GM13976 (cell line): ENCODE measurements at regions not wholly inside any gene's neighbourhood (a gene's known extent, or its start where the extent isn't known, plus 50 kb on each side); places are given as distances from the start of the nearest gene placed in this dataset.

Experiments
- DNase-seq: peaks from one replicate; pipeline ENCODE4 v3.0.0; 2012; ENCODE audit warnings: low spot score
- in situ Hi-C: fragments of 300-500 bp; cut with MboI; formaldehyde crosslinking; loops from one replicate; pipeline ENCODE4 v1.12.0; 2022; ENCODE audit warnings: low sequenced_read_pairs, mixed read lengths, inconsistent platforms; ENCODE audit not compliant: unreplicated experiment
- TF ChIP-seq, protein P1 (sequence below): IDR thresholded peaks from 2 replicates; pipeline ENCODE4 v1.5.1; 2012; ENCODE audit warnings: borderline replicate concordance, mild to moderate bottlenecking; ENCODE audit not compliant: insufficient read depth; ENCODE audit errors: extremely low read depth, missing control alignments, control extremely low read depth

DNA sequence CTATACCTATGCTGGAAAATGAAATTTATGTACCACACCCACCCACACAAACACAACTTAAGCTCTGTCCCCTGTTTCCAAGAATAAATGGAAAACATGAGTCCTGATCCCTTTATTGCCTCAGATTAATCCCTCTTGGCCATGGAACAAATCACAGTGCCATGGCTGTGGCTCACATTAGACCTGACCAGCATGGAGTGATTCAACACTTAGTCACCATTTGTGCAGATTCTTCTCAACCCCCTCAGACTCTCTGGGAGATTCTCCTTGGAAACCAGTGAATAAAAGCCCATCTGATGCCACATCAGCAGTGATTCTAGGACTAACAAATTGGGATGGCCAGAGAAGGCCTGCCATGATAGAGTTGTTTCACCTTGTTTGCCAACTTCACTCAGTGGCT, 204.4 kb upstream of the TMEM72 start:
- in situ Hi-C loops = no loop called here
- TF ChIP-seq, protein P1, sequence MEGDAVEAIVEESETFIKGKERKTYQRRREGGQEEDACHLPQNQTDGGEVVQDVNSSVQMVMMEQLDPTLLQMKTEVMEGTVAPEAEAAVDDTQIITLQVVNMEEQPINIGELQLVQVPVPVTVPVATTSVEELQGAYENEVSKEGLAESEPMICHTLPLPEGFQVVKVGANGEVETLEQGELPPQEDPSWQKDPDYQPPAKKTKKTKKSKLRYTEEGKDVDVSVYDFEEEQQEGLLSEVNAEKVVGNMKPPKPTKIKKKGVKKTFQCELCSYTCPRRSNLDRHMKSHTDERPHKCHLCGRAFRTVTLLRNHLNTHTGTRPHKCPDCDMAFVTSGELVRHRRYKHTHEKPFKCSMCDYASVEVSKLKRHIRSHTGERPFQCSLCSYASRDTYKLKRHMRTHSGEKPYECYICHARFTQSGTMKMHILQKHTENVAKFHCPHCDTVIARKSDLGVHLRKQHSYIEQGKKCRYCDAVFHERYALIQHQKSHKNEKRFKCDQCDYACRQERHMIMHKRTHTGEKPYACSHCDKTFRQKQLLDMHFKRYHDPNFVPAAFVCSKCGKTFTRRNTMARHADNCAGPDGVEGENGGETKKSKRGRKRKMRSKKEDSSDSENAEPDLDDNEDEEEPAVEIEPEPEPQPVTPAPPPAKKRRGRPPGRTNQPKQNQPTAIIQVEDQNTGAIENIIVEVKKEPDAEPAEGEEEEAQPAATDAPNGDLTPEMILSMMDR = no peak
- no peak for DNase-seq

GRCh38 chr10:44713307-44713706, 197.8 kb upstream of the TMEM72 start:
- in situ Hi-C loops = no loop called here
- TF ChIP-seq, protein P1 = no peak
- no peak for DNase-seq

DNA sequence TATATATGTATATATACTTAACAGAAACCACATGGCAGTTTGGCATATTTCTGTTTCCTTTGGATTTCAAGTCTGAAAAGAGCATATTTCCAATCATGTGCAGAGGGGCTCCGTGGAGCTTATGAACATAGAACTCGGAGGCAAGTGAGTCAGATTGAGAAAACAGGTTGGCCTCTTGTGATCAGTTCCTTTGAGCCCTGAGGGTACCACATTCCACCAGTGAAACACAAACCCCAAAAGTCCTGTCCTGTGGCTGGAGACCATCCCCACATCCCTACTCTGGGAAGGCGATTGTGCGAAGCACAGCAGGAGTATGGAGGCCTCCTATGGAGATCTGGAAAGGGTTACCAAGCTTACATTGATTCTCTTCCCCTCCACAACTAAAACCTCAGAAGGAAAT, 196.7 kb upstream of the TMEM72 start:
- no peak for DNase-seq
- TF ChIP-seq, protein P1 = no peak
- in situ Hi-C loops = no loop called here

DNA sequence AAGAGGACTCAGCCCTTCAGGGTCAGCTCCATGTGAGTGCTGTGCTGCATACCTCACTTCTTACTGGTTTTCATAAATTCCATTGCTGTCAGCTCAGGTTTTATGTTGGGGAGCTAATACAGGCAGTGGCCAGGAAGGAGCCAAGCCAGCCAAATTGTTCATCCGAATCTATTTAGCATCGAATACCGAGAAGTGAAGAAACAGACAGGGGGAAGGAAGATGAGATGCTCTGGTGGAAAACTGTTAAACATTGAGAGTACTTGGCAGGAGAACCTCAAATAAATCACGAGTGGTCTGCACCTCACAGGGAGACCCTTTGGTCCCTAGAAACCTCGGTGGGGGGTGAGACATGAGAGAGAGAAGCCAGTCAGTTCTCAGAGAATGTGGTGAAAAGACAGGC, 196.0 kb upstream of the TMEM72 start:
- no peak for DNase-seq
- in situ Hi-C loops = no loop called here
- TF ChIP-seq, protein P1 = no peak

DNA sequence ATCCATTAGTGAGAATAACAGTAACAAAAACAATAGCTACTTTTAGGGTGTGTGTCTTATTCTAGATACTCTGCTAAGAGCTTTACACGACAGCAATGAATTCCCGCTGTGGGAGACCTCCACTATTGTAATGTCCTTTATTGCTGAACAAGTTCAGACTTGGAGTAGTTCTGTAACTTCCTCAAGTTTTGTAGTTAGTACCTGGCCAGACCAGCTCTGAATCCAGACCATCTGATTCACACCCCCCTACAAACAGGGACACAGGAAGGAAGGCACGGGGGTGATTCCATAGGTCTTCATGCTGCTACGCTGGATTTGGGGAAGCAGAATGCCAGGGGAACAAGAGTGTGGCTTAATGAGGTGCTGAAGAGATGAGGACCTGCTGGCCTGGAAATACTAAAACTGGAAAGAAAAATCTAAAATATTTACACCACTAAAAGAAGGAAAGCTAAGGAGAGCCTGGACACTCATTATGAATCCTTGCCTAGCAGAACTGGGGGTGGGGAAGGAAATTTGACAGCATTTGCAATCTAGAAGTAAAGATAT, 194.6 kb upstream of the TMEM72 start:
- in situ Hi-C loops = no loop called here
- no peak for DNase-seq
- TF ChIP-seq, protein P1 = no peak

DNA sequence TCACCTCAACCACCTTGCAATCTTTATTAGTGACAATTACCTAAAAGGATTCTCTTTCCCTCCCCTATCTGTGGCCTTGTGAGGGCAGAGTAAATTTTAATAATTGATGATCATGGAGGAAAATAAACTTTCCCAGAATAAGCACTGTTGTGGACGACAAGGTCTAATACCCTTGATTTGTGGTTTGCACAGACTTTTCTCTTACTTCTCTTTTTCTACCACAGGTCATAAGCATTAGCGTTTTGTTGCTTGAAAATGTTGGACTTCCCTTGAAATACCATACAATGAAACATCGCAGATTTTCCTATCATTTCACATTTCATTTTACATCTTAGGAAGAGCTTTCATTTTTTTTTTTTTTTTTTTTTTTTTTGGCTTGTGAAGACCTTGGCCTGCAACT, 188.1 kb upstream of the TMEM72 start:
- TF ChIP-seq, protein P1 = no peak
- in situ Hi-C loops = no loop called here
- no peak for DNase-seq

GRCh38 chr10:44723619-44724325, 187.4 kb upstream of the TMEM72 start:
- in situ Hi-C loops = no loop called here
- no peak for DNase-seq
- TF ChIP-seq, protein P1 = no peak
